Kidney (tissue), 13 donors: ENCODE measurements at regions not wholly inside any gene's neighbourhood (a gene's known extent, or its start where the extent isn't known, plus 50 kb on each side); places are given as distances from the start of the nearest gene placed in this dataset.

ENCODE experiments used
- DNase-seq, 5 donors: peaks; one replicate each; pipeline ENCODE4 v3.0.0-alpha.2; 2013 to 2020
- FAIRE-seq: peaks from 2 replicates; lab custom pipeline; 2012; peaks lifted over from hg19 to GRCh38; lab: Jason Lieb, UNC
- H3K27ac ChIP-seq, 2 donors: one replicate each; pipeline ENCODE4 v1.7.0; 2013; ENCODE audit warnings: low read depth in 2 of 2, low read length in 2 of 2, inconsistent platforms in 1 of 2
- H3K27me3 ChIP-seq: one replicate; pipeline ENCODE4 v1.7.1; 2013; ENCODE audit warnings: low read length, inconsistent platforms; ENCODE audit not compliant: control insufficient read depth, insufficient read depth
- H3K36me3 ChIP-seq, 3 donors: one replicate each; pipeline versions ENCODE4 v1.7.0 to v1.7.1; 2013; ENCODE audit warnings: low read length in 3 of 3, control low read depth in 1 of 3, inconsistent platforms in 1 of 3; ENCODE audit not compliant: insufficient read depth in 3 of 3, control insufficient read depth in 2 of 3
- H3K4me1 ChIP-seq, 3 donors: one replicate each; pipeline versions ENCODE4 v1.7.0 to v1.7.1; 2013; ENCODE audit warnings: low read length in 3 of 3, inconsistent platforms in 1 of 3, low read depth in 1 of 3; ENCODE audit not compliant: control insufficient read depth in 2 of 3, insufficient read depth in 2 of 3
- H3K4me3 ChIP-seq, 3 donors: one replicate each; pipeline versions ENCODE4 v1.7.0 to v1.8.1; 2013; ENCODE audit warnings: low read length in 3 of 3, control low read depth in 1 of 3, inconsistent platforms in 1 of 3
- H3K9ac ChIP-seq, 3 donors: one replicate each; pipeline versions ENCODE4 v1.7.0 to v1.7.1; 2013; ENCODE audit warnings: low read length in 3 of 3, control low read depth in 1 of 3, inconsistent platforms in 1 of 3
- H3K9me3 ChIP-seq, 3 donors: one replicate each; pipeline versions ENCODE4 v1.7.0 to v1.7.1; 2013; ENCODE audit warnings: low read length in 3 of 3, control low read depth in 1 of 3, inconsistent platforms in 1 of 3; ENCODE audit not compliant: control insufficient read depth in 2 of 3, insufficient read depth in 1 of 3
- CTCF ChIP-seq: IDR thresholded peaks from 3 replicates; pipeline ENCODE4 v1.5.1; 2012; ENCODE audit warnings: mild to moderate bottlenecking, moderate library complexity, borderline replicate concordance; ENCODE audit not compliant: insufficient read depth; ENCODE audit errors: extremely low read depth
- intact Hi-C: fragments of 100-400 bp; cut with DNase I; formaldehyde crosslinking; loops from one replicate; pipeline ENCODE4 v1.11.1; 2022
- donor health status: control.
- donor health status: control.
- donor health status: control.
- donor health status: control.
- donor health status: control.
- donor health status: DM: yes; HTN: yes; CAD: no.
- donor health status: Normal renal cell carcinoma (clear cell type).

GRCh38 chr7:130966246-130967009, 232.4 kb upstream of the KLF14 start:
- H3K36me3 ChIP-seq: peaks cover 0 to 7% (median 0%) of the 10 kb centered on the region in 3 donors
- TF ChIP-seq CTCF: no peak
- H3K27ac ChIP-seq: no peak overlapping the region
- no peak overlapping the region for H3K9ac ChIP-seq
- no peaks in the 10 kb centered on the region for H3K27me3 ChIP-seq
- H3K9me3 ChIP-seq: no peaks in the 10 kb centered on the region
- FAIRE-seq: no peak
- no peaks in the 10 kb centered on the region for H3K4me1 ChIP-seq
- H3K4me3 ChIP-seq: no peak overlapping the region
- intact Hi-C loops: no loop called here
- DNase-seq: no peak

GRCh38 chr7:130970196-130970595, 236.2 kb upstream of the KLF14 start:
- no peak overlapping the region for H3K27ac ChIP-seq
- H3K4me3 ChIP-seq: no peak overlapping the region
- no peaks in the 10 kb centered on the region for H3K36me3 ChIP-seq
- H3K9me3 ChIP-seq: no peaks in the 10 kb centered on the region
- FAIRE-seq (no peak), DNase-seq (no peak)
- H3K4me1 ChIP-seq: no peaks in the 10 kb centered on the region
- intact Hi-C loops: no loop called here
- no peaks in the 10 kb centered on the region for H3K27me3 ChIP-seq
- TF ChIP-seq CTCF: no peak
- no peak overlapping the region for H3K9ac ChIP-seq

- DNase-seq: no peak
- Histone ChIP-seq H3K4me3 (no peak overlapping the region), H3K9me3 (no peaks in the 10 kb centered on the region), H3K27ac (no peak overlapping the region), H3K4me1 (peaks cover 0 to under 1% (median 0%) of the 10 kb centered on the region in 3 donors), H3K27me3 (no peaks in the 10 kb centered on the region), H3K9ac (no peak overlapping the region), H3K36me3 (peaks cover 0 to 4% (median 0%) of the 10 kb centered on the region in 3 donors)
- no peak for FAIRE-seq
- no peak for TF ChIP-seq CTCF
- intact Hi-C loops: no loop called here
Measured at GRCh38 chr7:130970696-130971095, 236.7 kb upstream of the KLF14 start.
